ENCODE measurements at regions not wholly inside any gene's neighbourhood (a gene's known extent, or its start where the extent isn't known, plus 50 kb on each side); places are given as distances from the start of the nearest gene placed in this dataset.

DNA sequence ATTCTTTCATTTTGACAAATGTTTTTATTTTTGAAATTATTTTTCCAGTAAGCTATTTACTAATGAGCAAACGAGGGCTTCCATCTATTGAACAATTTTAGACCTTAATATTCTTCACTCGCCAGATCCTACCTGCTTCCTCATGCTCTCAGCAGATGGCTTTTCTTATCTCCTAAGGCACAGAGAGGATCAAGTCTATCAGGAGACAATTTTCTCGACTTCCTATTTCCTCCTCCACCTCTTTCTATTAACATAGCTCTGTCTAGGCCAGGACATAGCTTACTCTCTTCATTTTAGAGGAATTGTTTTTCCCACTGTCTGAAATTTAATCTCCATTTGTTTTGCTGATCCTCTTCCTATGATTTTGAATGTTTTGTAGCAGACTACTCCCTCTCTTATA, 87.0 kb upstream of the MAN1A1 start:
- no peaks in the 10 kb centered on the region for H3K27me3 ChIP-seq (ENCODE audit: insufficient read depth, poor library complexity, severe bottlenecking)
- no peak overlapping the region for H3K4me3 ChIP-seq (replicated peaks; ENCODE audit: insufficient read depth, low read length)
- TF ChIP-seq GABPA (IDR thresholded peaks at IDR 0.05; ENCODE audit: low read depth) (no peak), POLR2AphosphoS5 (IDR thresholded peaks at IDR 0.05; ENCODE audit: low read depth) (no peak), SPI1 (IDR thresholded peaks at IDR 0.05; ENCODE audit: borderline replicate concordance, low read depth) (no peak)
- TF ChIP-seq, protein P1, sequence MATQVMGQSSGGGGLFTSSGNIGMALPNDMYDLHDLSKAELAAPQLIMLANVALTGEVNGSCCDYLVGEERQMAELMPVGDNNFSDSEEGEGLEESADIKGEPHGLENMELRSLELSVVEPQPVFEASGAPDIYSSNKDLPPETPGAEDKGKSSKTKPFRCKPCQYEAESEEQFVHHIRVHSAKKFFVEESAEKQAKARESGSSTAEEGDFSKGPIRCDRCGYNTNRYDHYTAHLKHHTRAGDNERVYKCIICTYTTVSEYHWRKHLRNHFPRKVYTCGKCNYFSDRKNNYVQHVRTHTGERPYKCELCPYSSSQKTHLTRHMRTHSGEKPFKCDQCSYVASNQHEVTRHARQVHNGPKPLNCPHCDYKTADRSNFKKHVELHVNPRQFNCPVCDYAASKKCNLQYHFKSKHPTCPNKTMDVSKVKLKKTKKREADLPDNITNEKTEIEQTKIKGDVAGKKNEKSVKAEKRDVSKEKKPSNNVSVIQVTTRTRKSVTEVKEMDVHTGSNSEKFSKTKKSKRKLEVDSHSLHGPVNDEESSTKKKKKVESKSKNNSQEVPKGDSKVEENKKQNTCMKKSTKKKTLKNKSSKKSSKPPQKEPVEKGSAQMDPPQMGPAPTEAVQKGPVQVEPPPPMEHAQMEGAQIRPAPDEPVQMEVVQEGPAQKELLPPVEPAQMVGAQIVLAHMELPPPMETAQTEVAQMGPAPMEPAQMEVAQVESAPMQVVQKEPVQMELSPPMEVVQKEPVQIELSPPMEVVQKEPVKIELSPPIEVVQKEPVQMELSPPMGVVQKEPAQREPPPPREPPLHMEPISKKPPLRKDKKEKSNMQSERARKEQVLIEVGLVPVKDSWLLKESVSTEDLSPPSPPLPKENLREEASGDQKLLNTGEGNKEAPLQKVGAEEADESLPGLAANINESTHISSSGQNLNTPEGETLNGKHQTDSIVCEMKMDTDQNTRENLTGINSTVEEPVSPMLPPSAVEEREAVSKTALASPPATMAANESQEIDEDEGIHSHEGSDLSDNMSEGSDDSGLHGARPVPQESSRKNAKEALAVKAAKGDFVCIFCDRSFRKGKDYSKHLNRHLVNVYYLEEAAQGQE (IDR thresholded peaks at IDR 0.05; ENCODE audit: insufficient replicate concordance, low read depth): no peak
- TF ChIP-seq, protein P2, sequence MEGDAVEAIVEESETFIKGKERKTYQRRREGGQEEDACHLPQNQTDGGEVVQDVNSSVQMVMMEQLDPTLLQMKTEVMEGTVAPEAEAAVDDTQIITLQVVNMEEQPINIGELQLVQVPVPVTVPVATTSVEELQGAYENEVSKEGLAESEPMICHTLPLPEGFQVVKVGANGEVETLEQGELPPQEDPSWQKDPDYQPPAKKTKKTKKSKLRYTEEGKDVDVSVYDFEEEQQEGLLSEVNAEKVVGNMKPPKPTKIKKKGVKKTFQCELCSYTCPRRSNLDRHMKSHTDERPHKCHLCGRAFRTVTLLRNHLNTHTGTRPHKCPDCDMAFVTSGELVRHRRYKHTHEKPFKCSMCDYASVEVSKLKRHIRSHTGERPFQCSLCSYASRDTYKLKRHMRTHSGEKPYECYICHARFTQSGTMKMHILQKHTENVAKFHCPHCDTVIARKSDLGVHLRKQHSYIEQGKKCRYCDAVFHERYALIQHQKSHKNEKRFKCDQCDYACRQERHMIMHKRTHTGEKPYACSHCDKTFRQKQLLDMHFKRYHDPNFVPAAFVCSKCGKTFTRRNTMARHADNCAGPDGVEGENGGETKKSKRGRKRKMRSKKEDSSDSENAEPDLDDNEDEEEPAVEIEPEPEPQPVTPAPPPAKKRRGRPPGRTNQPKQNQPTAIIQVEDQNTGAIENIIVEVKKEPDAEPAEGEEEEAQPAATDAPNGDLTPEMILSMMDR (IDR thresholded peaks at IDR 0.05; ENCODE audit: insufficient read depth, low read length): no peak
- no peak for DNase-seq (ENCODE audit: low read depth in 1 of 2, low spot score in 1 of 2)
- no peak overlapping the region for H3K27ac ChIP-seq (replicated peaks)

DNA sequence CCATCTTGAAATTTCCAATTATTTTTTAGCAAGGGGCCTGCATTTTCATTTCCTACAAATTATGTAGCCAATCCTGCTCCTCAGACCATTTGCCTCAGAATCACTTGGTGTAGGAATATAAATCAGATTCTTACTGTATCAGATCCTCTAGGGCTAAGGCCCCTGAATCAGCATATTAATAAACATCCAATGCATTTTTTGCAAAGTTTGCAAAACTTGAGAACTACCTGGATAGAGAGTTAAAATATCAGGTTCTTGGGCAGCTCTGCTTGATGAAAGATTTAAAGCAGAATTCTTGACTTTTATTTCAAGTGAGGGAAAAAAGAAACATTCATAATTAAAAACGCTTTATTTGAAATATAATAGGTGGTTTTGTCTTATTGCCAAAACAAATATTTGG, 82.2 kb upstream of the MAN1A1 start:
- TF ChIP-seq, protein P1 (IDR thresholded peaks at IDR 0.05; ENCODE audit: insufficient replicate concordance, low read depth): no peak
- no peak for TF ChIP-seq GABPA (IDR thresholded peaks at IDR 0.05; ENCODE audit: low read depth)
- no peak for TF ChIP-seq POLR2AphosphoS5 (IDR thresholded peaks at IDR 0.05; ENCODE audit: low read depth)
- no peak for TF ChIP-seq SPI1 (IDR thresholded peaks at IDR 0.05; ENCODE audit: borderline replicate concordance, low read depth)
- TF ChIP-seq, protein P2 (IDR thresholded peaks at IDR 0.05; ENCODE audit: insufficient read depth, low read length): no peak
- Histone ChIP-seq H3K27me3 (ENCODE audit: insufficient read depth, poor library complexity, severe bottlenecking) (no peaks in the 10 kb centered on the region), H3K4me3 (replicated peaks; ENCODE audit: insufficient read depth, low read length) (no peak overlapping the region), H3K27ac (replicated peaks) (no peak overlapping the region)
- no peak for DNase-seq (ENCODE audit: low read depth in 1 of 2, low spot score in 1 of 2)

DNA sequence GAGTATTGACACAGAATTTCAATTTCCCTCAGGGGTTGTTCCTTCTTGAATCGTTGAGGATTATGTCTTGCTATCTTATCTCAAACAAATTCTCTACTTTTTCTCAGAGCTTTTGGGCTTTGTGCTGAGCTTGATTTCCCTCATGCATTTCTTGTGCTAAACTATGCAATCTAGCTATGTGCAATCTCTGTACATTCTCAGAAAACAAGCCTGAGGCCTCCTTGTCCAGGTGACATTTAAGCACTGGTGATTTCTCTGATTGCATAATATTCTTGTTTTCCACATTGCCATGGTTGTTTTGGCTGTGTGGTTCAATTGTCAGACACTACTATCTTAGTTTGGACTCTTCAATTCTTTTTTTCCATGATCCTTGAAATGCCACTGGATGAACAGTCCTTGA, 81.2 kb upstream of the MAN1A1 start:
- no peak for DNase-seq (ENCODE audit: low read depth in 1 of 2, low spot score in 1 of 2)
- TF ChIP-seq, protein P1 (IDR thresholded peaks at IDR 0.05; ENCODE audit: insufficient replicate concordance, low read depth): no peak
- TF ChIP-seq, protein P2 (IDR thresholded peaks at IDR 0.05; ENCODE audit: insufficient read depth, low read length): no peak
- TF ChIP-seq SPI1 (IDR thresholded peaks at IDR 0.05; ENCODE audit: borderline replicate concordance, low read depth) (no peak), GABPA (IDR thresholded peaks at IDR 0.05; ENCODE audit: low read depth) (no peak), POLR2AphosphoS5 (IDR thresholded peaks at IDR 0.05; ENCODE audit: low read depth) (no peak)
- H3K27ac ChIP-seq (replicated peaks): no peak overlapping the region
- H3K4me3 ChIP-seq (replicated peaks; ENCODE audit: insufficient read depth, low read length): no peak overlapping the region
- no peaks in the 10 kb centered on the region for H3K27me3 ChIP-seq (ENCODE audit: insufficient read depth, poor library complexity, severe bottlenecking)

Measured in HL-60 (cell line).